Activated naive CD4-positive, alpha-beta T cell treated with anti-CD3 and anti-CD28 coated beads, Interleukin-2, amount 50 U/mL, for 16 hours (primary cell): ENCODE measurements at regions not wholly inside any gene's neighbourhood (a gene's known extent, or its start where the extent isn't known, plus 50 kb on each side); places are given as distances from the start of the nearest gene placed in this dataset.
"Not testable (repeated sequence)": the region's sequence is repeated elsewhere in the genome, so short reads cannot be mapped to it uniquely, and the experiment has no call there.

Experiments
- DNase-seq: peaks from one replicate; pipeline ENCODE4 v3.0.0-alpha.2; 2020

DNA sequence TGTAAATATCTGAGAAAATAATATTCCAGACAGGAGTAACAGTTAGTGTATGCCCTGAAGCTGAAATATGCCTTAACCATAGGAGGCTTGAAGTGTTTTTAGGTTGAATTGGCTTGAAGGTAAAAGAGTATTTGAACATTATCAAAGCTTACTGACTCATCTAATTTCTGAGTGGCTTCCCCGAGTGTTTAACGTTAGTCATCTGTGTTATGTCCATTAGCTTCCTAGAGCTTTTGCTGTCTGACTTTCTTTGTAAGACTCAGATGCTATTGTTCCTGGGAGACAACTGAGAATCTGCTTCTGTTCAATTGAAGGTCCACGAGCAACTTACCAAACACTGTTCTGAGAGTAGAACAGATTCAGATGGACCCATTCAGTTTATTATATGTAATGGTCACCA is 656.8 kb upstream of the NECTIN3 start:
- DNase-seq = no peak

DNA sequence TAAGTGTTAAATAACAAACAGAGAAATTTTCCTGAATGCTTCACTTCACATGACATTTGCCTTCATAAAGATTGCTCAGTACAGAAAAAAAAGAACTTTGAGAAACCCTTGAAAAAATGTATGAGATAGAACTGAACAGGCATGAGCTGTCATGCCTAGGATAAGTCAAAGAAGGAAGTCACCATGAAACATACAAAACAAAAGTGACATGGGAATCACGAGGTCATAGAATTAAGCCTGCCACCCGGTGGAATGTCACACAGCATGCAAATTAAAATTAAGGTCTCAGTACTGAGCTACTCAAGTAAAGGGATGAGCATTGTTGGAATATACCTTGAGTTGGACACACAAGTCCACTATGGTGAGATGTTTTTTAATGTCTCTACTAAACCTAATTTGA is 652.5 kb upstream of the NECTIN3 start:
- DNase-seq = no peak

DNA sequence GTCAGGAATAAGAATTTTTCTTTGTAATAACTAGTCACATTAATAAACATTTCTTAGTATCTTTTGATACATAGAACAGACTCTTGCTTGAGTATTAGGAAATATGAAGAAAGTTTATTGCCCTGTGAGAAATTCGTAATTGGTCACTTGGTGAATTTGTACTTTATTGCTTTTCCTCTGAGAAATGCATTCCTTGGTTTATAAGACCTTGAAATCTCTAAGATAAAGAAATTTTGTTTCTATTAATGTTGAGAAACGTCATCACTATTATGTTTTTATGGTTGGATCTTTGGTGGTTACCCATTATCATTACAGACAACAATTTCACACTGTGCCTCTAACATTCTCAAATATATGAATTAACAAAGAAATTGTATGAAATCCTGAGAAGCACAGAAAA is 652.0 kb upstream of the NECTIN3 start:
- DNase-seq = no peak

DNA sequence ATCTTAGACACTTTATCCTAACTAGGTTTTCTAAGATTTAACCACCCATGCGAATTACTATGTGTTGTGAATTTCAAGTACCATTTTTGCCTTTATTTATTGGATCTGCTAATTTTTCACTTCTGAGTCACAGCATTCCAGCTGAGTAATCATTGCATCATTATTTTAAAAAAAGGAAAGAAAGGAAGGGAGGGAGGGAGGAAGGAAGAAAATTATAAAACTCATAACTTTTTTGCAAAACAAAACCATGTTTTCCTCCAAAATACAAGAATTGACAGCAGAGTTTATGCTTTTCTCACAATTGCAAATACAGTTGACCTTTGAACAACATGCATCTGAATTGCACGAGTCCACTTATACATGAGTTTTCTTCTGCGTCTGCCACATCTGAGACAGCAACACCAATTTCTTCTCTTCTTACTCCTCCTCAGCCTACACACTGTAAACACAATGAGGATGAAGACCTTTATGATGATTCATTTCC is 651.4 kb upstream of the NECTIN3 start:
- no peak for DNase-seq

DNA sequence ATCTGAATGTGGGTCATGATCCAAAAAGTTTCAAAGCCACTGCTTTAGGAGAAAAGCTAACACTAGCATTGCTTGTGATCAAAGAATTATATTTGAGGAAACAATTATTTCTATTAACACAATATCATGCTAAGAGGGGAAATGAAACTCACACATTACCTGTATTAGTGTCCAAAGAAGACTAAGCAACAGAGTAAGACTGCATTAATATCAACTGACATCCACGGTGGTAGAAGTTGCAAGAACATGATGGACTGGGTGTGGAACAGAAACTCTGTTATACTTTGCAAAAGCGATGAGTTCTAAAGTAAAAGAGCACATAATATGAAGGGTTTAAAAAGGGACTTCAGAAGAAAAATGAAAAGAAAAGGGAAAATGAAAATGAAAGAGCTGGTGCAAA is 648.3 kb upstream of the NECTIN3 start:
- no peak for DNase-seq

DNA sequence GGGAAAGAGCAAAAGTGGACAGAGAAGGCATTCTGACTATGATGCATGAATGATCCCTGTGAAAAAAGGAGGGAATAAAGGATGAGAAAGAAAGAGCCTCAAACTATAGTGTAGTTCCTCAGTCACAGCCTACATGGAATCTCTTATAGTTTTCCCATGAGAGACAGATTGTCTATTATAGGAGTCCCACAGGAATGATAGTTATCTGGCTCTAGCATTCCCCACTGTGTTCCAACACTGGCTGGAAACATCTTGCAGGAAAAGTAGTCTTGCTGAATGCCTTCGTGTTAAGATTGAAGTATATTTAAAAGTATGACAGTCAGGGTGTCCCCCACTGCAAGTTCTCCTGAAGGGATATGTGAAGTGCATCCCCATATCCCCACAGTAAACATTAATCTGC is 641.5 kb upstream of the NECTIN3 start:
- no peak for DNase-seq

DNA sequence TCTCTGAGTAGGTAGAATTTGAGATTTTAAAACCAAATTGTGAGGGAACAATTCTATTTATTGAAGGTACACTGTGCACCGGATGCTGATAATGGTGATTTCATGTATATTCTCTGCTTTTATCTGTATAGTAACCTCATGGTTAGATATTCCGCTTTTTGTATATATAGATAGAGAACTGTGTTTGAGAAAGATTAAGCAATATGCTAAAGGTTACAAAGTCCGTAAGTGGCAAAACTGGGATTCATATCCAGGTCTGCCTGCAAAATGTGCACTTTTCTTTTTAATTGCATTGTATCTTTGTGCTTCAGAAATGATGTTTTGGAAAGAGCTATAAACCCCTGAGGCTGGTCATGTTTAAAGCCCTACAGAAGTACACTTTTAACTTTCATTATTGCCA is 635.4 kb upstream of the NECTIN3 start:
- no peak for DNase-seq

DNA sequence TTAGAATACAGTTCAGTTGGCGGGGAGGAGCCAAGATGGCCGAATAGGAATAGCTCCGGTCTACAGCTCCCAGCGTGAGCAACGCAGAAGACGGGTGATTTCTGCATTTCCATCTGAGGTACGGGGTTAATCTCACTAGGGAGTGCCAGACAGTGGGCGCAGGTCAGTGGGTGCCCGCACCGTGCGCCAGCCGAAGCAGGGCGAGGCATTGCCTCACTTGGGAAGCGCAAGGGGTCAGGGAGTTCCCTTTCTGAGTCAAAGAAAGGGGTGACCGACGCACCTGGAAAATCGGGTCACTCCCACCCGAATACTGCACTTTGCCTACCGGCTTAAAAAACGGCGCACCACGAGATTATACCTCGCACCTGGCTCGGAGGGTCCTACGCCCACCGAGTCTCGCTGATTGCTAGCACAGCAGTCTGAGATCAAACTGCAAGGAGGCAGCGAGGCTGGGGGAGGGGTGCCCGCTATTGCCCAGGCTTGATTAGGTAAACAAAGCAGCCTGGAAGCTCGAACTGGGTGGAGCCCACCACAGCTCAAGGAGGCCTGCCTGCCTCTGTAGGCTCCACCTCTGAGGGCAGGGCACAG is 631.5 kb upstream of the NECTIN3 start:
- DNase-seq = not testable (repeated sequence)

DNA sequence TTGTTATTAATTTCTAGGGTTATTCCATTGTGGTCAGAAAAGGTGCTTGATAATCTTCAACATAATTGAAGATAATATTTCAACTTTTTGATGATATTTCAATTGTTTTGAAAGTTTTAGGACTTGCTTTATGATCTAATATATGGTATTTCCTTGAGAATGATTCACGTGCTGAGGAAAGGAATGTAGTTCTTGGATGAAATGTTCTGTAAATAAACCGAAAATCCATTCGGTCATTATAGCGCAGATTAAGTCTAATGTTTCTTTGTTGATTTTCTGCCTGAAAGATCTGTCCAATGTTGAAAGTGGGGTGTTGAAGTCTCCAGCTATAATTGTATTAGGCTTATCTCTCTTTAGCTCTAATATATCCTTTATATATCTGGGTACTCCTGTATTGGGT is 617.5 kb upstream of the NECTIN3 start:
- no peak for DNase-seq

DNA sequence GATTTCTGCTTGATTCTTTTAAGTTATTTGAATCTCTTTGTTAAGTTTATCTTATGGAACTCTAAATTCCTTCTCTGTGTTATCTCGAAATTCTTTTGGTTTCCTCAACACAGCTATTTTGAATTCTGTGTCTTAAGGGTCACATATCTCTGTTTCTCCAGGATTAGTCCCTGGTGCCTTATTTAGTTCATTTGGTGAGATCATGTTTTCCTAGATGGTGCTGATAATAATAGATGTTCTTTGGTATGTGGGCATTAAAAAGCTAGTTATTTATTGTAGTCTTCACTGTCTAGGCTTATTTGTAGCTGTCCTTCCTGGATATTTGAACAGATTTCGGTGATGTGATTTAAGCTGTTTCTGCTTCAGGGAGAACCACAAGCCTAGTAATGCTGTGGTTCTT is 615.6 kb upstream of the NECTIN3 start:
- no peak for DNase-seq

DNA sequence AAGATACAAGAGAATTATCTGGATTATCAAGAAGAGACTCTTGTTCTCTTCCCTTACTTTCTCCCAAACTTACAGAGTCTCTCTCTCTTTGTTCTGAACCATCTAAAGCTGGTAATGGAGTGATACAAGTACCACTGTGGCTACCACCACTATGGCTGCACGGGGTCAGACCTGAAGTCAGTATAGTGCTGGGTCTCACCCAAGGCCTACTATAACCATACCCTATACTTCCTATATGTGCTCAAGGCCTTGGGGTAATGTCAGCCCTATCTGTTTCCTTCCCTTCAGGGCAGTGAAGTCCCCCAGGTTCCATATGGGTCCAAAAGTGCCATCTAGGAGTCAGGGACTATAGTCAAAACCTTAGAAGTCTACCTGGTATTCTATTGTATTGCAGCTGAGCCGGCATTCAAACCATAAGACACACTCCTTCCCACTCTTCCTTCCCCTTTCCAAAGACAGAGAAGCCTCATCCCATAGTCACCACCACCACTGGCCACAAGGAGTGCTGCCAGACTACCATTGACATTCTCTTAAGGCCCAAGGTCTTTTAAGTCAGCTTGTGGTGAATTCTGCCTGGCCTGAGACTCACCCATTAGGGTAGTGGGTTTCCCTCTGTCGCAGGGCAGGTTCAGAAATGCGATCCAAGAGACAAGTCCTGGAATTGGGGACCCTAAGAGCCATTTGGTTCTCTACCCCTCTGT is 615.0 kb upstream of the NECTIN3 start:
- no peak for DNase-seq

DNA sequence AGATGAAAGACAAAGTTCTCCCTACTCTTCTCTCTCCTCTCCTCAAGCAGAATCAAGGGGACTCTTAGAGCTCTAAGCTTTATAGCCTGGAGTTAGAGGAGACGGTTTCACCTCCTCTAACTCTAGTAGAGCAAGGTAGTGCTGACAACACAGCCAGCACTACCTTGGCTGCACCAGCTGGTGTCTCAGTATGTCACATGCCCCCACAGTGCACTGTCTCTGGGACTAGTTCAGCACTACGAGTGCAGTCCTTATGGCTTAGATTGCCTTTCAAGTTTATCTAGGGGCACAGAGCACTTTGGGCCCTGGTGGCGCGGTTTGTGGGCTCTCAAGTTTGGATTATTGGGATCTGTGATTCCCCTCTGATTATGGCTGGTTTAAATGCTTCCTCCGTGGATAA is 614.1 kb upstream of the NECTIN3 start:
- DNase-seq = no peak

DNA sequence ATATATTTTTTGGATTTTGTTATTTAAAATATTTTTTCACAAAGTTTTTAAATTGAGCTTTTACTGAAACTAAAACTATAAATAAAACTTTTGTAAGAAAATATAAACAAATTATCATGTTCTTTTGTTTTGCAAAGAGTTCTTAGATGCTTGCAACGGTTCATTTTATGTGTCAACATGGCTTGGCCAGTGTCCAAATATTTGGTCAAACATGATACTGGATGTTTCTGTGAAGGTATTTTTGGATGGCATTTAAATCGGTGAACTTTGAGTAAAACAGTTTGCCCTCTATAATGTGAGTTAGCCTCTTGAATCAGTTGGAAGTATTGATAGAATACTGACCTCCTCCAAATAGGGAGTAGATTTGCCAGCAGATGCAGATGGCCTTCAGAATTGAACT is 612.6 kb upstream of the NECTIN3 start:
- no peak for DNase-seq

DNA sequence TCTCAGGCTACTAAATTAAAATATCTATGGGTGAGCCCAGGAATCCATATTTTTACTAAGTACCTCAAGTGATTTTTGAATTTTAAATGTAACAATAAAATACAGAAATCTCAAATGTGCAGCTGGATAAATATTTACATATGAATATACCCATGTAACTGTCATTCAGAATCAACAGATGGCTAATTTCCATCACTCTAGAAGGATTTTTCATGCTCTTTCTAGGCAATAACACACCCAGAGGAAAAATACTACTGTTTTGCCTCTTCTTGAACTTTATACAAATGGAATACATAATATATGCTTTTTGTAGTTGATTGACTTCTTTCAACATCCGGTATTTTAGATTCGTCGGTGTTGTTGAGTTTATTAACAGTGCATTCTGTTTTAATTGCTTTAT is 601.3 kb upstream of the NECTIN3 start:
- no peak for DNase-seq

DNA sequence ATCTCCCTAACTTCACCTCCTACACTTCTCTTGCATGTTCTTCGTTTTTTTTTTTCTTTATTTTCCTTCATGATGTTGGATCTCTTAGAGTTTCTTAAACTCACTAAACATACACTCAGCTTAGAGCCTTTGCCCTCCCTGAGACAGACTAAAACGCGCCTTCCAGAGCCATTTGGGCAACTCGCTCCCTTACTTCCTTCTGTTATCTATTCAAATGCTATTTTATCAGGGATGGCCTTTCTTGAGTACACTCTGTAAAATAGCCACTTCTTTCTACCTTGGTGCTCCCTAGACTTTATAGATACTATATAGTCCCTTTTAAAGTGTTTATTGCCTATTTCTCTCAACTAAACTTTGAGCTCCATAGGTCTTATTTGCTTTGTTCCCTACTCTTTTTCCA is 598.2 kb upstream of the NECTIN3 start:
- no peak for DNase-seq

DNA sequence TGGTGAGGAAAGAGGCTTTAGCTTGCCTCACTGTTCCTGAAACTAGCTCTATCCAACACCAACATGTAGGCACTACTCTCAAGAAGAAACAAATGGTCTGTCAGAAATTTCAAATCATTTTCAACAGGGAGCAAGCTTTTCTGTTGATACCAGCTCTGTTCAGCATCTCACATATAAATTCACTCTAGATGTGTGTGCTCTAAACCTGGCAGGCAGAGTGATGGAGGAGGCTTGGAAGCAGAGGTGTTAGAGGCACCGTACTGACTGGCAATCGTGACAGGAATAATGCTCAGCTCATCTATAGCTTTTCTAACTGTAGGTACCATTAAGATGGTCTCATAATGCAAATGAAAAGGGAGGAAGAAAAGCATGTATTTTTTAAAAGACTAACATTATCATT is 597.2 kb upstream of the NECTIN3 start:
- DNase-seq = no peak

DNA sequence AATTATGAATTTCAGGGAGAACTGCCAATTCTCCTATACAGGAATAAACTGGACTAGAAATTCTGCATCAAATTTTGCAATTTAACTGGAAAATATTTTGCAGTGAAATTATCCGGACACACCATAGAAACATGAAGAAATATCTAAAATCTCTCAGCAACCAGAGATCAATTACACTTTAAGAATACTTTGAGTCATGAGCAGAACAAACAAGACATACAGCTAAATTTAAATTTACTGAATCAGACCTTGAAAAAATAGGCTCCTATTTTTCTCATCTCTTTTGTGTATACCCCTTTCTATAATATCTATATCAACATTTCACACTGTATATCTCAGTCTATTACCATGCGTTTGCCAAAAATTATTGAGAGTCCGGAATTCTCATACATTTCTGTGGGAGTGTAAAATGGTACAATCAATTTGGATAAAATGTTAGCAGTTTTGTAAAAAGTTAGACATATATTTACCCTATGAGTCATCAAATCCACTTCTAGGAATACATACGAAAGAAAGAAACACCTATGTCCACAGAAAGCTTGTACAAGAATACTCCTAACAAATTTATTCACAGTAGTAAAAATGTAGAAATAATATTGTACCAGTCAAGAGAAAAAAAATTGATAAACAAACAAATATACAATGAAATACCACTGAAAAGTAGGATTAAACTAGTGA is 593.1 kb upstream of the NECTIN3 start:
- DNase-seq = no peak

DNA sequence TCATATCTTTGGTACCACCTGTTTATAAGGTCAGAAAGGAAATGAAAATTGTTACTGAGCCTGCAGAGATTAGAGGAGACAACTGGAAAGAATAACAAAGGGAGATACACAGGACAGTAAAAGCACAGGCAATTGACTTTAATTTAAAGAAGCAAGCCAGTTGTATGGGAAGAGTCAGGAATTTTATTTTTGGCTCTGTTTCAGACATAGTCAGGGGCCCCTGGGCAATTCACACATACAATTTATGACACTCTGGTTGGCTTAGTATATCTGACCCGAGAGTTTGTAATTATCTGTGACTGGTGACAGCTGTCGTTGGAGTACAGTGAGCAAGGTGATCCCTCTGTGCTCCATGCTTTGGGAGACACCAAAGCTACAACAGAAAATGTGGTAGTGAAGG is 591.9 kb upstream of the NECTIN3 start:
- DNase-seq = no peak

DNA sequence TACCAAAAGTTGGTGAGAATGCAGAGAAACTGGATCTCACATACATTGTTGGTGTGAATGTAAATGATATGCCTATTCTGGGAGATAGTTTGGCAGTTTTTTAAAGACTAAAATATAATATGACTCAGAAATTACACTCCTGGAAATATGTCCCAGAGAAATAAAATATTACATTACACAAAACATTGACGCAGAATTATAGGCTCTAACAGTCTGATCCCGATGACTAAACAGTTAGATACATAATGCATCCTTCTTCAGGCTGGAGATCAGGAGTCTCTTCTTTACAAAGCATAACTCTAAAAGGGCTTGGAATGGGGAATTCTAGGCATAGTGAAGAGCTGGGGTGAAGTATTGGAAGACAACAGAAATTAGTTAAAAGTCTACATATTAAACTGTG is 586.2 kb upstream of the NECTIN3 start:
- no peak for DNase-seq

DNA sequence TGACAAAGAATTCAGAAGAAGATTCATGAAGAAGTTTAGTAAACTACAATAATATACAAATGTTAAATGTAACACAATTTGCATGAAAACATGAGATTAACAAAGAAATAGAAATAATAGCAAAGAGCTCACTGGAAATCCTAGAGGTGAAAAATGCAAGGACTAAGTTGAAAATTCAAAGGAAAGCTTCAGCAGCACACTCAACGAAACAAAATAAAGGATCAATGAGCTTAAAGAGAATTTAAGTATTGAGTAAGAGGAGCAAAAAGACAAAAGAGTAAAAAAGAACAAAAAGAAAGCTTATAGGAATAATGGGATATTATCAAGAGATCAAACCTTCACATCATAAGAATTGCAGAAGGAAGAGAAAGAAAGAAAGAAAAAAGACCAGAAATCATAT is 583.8 kb upstream of the NECTIN3 start:
- DNase-seq = no peak

DNA sequence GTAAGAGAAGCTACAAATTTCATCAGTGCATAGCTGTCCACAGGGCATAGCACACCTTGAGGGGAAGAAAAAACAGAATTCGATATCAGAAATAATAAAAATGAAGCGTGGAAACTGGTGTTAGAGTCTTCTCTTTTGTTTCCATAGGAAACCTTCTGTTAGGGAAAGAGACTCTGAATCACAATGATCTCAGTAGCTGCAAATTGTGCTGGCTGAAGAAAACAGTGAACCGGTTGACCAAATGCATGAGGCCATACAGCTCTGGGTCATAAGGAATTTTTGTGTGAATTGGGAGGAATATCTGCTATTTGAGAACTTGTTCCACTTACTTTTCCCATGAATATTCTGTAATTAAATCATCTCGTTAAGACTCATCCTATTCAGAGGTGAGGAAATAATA is 580.2 kb upstream of the NECTIN3 start:
- DNase-seq = no peak

DNA sequence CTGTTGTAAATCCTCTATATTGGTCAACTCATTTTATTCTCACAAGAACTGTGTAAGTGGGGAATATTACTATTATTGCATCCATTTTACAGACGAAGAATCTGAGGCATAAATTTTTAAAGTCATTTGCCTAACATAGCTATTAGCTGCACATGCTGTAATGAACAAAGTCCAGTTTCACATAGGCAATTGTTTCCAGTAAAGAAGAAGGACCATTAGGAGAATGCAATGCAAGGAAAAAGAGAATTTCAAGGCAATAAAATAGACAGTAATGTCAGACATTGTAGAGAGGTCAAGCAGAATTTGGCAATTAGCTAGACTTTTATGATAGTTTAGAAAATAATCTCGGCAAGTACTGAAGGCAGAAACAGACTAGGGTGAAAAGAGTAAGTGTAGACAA is 578.7 kb upstream of the NECTIN3 start:
- no peak for DNase-seq

DNA sequence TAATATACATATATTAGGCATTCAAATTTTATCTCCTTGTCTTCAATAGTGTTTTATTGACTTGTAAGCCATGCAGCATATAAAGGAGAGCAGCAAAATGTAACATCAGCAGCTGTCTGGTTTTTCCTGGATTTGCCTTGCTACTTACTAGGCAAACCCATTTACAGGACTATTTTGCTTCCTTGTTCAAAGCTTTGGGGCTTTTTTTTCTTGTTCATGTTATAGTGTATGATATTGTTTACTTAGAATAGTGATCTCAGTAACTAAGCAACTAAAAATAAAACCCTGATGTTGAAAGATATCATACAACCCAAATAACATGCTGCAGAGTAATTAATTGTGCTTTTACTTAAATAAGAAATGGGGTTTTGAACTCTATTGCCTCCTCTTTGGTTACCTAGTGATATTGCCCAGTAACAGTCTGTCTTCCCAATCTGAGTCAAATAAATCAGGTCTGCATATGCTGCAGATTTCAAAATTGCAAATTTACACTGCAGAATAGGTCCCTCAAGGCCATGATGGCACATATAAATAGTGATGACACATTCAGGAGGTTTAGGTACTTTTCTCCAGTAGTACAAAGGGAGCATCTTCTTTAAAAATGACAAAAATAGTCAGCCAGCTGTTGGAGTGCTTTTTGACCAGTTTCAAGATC is 578.1 kb upstream of the NECTIN3 start:
- no peak for DNase-seq

DNA sequence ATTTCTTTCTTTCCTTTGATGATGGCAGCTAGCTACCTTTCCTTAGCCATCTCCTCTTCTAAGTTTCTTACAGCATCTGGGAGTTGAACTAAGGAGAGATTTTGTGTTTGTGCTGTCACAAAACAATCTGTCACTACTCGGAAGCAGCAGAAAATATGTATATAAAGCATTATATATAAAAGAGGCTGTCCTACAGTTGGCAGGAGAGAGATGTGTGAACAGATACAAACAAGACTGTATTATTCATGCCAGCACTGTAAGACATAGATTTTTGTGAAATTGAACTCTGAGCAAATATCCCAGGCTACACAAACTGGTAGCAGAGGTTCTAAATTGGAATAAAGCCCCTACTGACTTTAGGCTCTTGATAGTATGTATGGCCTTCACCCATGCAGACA is 577.5 kb upstream of the NECTIN3 start:
- no peak for DNase-seq
